Calu3 (cell line): ENCODE measurements at regions not wholly inside any gene's neighbourhood (a gene's known extent, or its start where the extent isn't known, plus 50 kb on each side); places are given as distances from the start of the nearest gene placed in this dataset.

Source experiments
- BruUV-seq: library from RNA; stranded (reverse); fragments of 400-500 nt; replicated peaks from 2 replicates; lab custom pipeline; 2021; lab: Mats Ljungman, UMichigan
- CTCF ChIA-PET: fragments of 300-600 bp; sonication (Branson Sonifier 250); formaldehyde crosslinking; loops from one replicate; lab custom pipeline; 2022; ENCODE audit warnings: antibody characterized with exemption; lab: Charles Lee
- DNase-seq: peaks from one replicate; pipeline ENCODE4 v3.0.0; 2022
- H3K27ac Mint-ChIP-seq: one replicate; pipeline ENCODE4 v1.8.0; 2022; ENCODE audit warnings: mixed read lengths; ENCODE audit not compliant: unreplicated experiment
- H3K27me3 Mint-ChIP-seq: one replicate; pipeline ENCODE4 v1.8.0; 2022; ENCODE audit warnings: mixed read lengths; ENCODE audit not compliant: unreplicated experiment
- H3K36me3 Mint-ChIP-seq: one replicate; pipeline ENCODE4 v1.8.0; 2022; ENCODE audit warnings: mild to moderate bottlenecking, moderate library complexity, mixed read lengths; ENCODE audit not compliant: insufficient read depth, unreplicated experiment
- H3K4me1 Mint-ChIP-seq: one replicate; pipeline ENCODE4 v1.8.0; 2022; ENCODE audit warnings: mild to moderate bottlenecking, low read depth, mixed read lengths; ENCODE audit not compliant: unreplicated experiment
- H3K4me3 Mint-ChIP-seq: one replicate; pipeline ENCODE4 v1.8.0; 2022; ENCODE audit warnings: mild to moderate bottlenecking, low read depth, moderate library complexity, mixed read lengths; ENCODE audit not compliant: unreplicated experiment
- H3K9me3 Mint-ChIP-seq: one replicate; pipeline ENCODE4 v1.8.0; 2022; ENCODE audit warnings: low read depth, mixed read lengths; ENCODE audit not compliant: unreplicated experiment
- intact Hi-C: fragments of 100-400 bp; cut with micrococcal nuclease; formaldehyde crosslinking; loops from one replicate; pipeline ENCODE4 v1.10.0; 2022; ENCODE audit not compliant: unreplicated experiment
- TF ChIP-seq, protein P1 (sequence below): fragments of 200-600 bp; IDR thresholded peaks from one replicate; pipeline ENCODE4 v1.8.0; 2022; ENCODE audit warnings: antibody characterized with exemption; ENCODE audit not compliant: unreplicated experiment

- Mint-ChIP-seq H3K4me3 (no peak overlapping the region), H3K27ac (no peak overlapping the region), H3K4me1 (no peaks in the 10 kb centered on the region), H3K36me3 (no peaks in the 10 kb centered on the region), H3K9me3 (peaks cover 21% of the 10 kb centered on the region), H3K27me3 (no peaks in the 10 kb centered on the region)
- intact Hi-C loops: no loop called here
- CTCF ChIA-PET: no interaction called here
- BruUV-seq: no TSS peak
- DNase-seq: no peak
- TF ChIP-seq, protein P1, sequence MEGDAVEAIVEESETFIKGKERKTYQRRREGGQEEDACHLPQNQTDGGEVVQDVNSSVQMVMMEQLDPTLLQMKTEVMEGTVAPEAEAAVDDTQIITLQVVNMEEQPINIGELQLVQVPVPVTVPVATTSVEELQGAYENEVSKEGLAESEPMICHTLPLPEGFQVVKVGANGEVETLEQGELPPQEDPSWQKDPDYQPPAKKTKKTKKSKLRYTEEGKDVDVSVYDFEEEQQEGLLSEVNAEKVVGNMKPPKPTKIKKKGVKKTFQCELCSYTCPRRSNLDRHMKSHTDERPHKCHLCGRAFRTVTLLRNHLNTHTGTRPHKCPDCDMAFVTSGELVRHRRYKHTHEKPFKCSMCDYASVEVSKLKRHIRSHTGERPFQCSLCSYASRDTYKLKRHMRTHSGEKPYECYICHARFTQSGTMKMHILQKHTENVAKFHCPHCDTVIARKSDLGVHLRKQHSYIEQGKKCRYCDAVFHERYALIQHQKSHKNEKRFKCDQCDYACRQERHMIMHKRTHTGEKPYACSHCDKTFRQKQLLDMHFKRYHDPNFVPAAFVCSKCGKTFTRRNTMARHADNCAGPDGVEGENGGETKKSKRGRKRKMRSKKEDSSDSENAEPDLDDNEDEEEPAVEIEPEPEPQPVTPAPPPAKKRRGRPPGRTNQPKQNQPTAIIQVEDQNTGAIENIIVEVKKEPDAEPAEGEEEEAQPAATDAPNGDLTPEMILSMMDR: no peak
Observed at GRCh38 chr3:55226696-55227095, 260.4 kb downstream of the WNT5A start.

- Mint-ChIP-seq H3K4me3 (no peak overlapping the region), H3K9me3 (peaks cover 10% of the 10 kb centered on the region), H3K27ac (no peak overlapping the region), H3K27me3 (no peaks in the 10 kb centered on the region), H3K36me3 (no peaks in the 10 kb centered on the region), H3K4me1 (no peaks in the 10 kb centered on the region)
- no peak for DNase-seq
- TF ChIP-seq, protein P1: no peak
- intact Hi-C loops: no loop called here
- CTCF ChIA-PET: no interaction called here
- no TSS peak for BruUV-seq
Observed at GRCh38 chr3:55218577-55218976, 268.5 kb downstream of the WNT5A start.

GRCh38 chr3:55207744-55208143 lies 279.4 kb downstream of the WNT5A start:
- H3K4me3 Mint-ChIP-seq: no peak overlapping the region
- no peaks in the 10 kb centered on the region for H3K4me1 Mint-ChIP-seq
- DNase-seq: no peak
- intact Hi-C loops: no loop called here
- no peak overlapping the region for H3K27ac Mint-ChIP-seq
- H3K9me3 Mint-ChIP-seq: peaks cover 9% of the 10 kb centered on the region
- H3K27me3 Mint-ChIP-seq: no peaks in the 10 kb centered on the region
- CTCF ChIA-PET: no interaction called here
- TF ChIP-seq, protein P1: no peak
- H3K36me3 Mint-ChIP-seq: no peaks in the 10 kb centered on the region
- no TSS peak for BruUV-seq

GRCh38 chr3:55205990-55206389 lies 278.1 kb upstream of the LRTM1 start:
- intact Hi-C loops: no loop called here
- DNase-seq: no peak
- BruUV-seq: no TSS peak
- Mint-ChIP-seq H3K4me3 (no peak overlapping the region), H3K27ac (no peak overlapping the region), H3K27me3 (no peaks in the 10 kb centered on the region), H3K4me1 (no peaks in the 10 kb centered on the region), H3K9me3 (peaks cover 5% of the 10 kb centered on the region), H3K36me3 (no peaks in the 10 kb centered on the region)
- CTCF ChIA-PET: no interaction called here
- TF ChIP-seq, protein P1: no peak
